ENCODE measurements at regions not wholly inside any gene's neighbourhood (a gene's known extent, or its start where the extent isn't known, plus 50 kb on each side); places are given as distances from the start of the nearest gene placed in this dataset.

DNA sequence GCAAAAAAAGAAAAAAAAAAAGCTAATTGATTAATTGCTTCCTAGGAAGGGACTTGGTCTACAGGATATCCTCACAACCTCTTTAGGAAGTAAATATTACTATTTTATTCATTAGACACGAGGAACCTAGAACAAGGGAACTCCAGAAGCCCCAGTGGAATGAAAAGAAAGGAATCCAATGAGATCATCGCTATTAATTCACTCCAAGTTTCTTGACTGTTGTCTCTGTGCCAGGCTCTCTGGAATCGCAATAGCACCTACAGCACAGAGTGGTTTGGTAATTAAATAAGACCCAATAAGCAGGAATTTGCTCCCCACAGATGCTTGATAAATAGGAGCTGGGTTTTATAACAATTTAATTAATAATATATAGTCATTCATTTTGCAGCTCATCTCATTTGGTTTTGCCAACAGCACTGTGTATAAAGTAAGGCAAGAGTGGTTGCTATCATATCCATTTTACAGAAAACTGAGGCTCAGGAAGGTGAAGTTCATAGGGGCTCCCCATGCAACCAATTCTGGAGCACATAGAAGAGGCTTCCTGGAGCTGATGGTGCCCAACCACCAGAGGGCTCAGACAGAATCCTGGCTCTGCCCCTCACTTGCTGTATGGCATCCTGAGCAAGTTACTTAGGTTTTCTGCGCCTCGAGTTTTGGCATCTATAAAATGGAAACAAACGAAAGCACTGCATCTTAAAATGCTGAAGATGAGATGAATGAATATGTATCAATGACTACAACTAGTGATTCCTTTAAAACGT is 420.2 kb downstream of the MED13L start (continued):
- TF ChIP-seq POU6F1 (CRISPR knock-in tag; IDR thresholded peaks at IDR 0.05; ENCODE audit: borderline replicate concordance, low read depth) (no peak), ZC3H10 (CRISPR knock-in tag; IDR thresholded peaks at IDR 0.05) (no peak), GLIS3 (CRISPR knock-in tag; IDR thresholded peaks at IDR 0.05) (no peak), ISL1 (CRISPR knock-in tag; IDR thresholded peaks at IDR 0.05) (no peak), SNAI2 (CRISPR knock-in tag; IDR thresholded peaks at IDR 0.05) (no peak), TOX (CRISPR knock-in tag; IDR thresholded peaks at IDR 0.05; ENCODE audit: borderline replicate concordance) (no peak)

GRCh38 chr12:115852054-115852453 is 425.4 kb downstream of the MED13L start:
- no peak for ATAC-seq
- TF ChIP-seq ZFP3 (CRISPR knock-in tag; IDR thresholded peaks at IDR 0.05) (no peak), RARB (CRISPR knock-in tag; IDR thresholded peaks at IDR 0.05) (no peak), ISL1 (CRISPR knock-in tag; IDR thresholded peaks at IDR 0.05) (no peak), TCF4 (CRISPR knock-in tag; IDR thresholded peaks at IDR 0.05; ENCODE audit: borderline replicate concordance) (no peak), BACH2 (CRISPR knock-in tag; IDR thresholded peaks at IDR 0.05; ENCODE audit: borderline replicate concordance) (no peak), ESRRG (CRISPR knock-in tag; IDR thresholded peaks at IDR 0.05) (no peak), CSRNP3 (CRISPR knock-in tag; IDR thresholded peaks at IDR 0.05) (no peak), ZC3H10 (CRISPR knock-in tag; IDR thresholded peaks at IDR 0.05) (no peak), ZNF70 (CRISPR knock-in tag; IDR thresholded peaks at IDR 0.05) (no peak), ZNF8 (CRISPR knock-in tag; IDR thresholded peaks at IDR 0.05) (no peak), TOX (CRISPR knock-in tag; IDR thresholded peaks at IDR 0.05; ENCODE audit: borderline replicate concordance) (no peak), CSDC2 (CRISPR knock-in tag; IDR thresholded peaks at IDR 0.05) (no peak), ARNTL (CRISPR knock-in tag; IDR thresholded peaks at IDR 0.05; ENCODE audit: borderline replicate concordance, low read depth) (no peak), ZNF565 (CRISPR knock-in tag; conservative IDR thresholded peaks at IDR 0.05; ENCODE audit: low read depth) (no peak)
- TF ChIP-seq, protein P1, sequence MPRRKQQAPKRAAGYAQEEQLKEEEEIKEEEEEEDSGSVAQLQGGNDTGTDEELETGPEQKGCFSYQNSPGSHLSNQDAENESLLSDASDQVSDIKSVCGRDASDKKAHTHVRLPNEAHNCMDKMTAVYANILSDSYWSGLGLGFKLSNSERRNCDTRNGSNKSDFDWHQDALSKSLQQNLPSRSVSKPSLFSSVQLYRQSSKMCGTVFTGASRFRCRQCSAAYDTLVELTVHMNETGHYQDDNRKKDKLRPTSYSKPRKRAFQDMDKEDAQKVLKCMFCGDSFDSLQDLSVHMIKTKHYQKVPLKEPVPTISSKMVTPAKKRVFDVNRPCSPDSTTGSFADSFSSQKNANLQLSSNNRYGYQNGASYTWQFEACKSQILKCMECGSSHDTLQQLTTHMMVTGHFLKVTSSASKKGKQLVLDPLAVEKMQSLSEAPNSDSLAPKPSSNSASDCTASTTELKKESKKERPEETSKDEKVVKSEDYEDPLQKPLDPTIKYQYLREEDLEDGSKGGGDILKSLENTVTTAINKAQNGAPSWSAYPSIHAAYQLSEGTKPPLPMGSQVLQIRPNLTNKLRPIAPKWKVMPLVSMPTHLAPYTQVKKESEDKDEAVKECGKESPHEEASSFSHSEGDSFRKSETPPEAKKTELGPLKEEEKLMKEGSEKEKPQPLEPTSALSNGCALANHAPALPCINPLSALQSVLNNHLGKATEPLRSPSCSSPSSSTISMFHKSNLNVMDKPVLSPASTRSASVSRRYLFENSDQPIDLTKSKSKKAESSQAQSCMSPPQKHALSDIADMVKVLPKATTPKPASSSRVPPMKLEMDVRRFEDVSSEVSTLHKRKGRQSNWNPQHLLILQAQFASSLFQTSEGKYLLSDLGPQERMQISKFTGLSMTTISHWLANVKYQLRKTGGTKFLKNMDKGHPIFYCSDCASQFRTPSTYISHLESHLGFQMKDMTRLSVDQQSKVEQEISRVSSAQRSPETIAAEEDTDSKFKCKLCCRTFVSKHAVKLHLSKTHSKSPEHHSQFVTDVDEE (CRISPR knock-in tag; IDR thresholded peaks at IDR 0.05) = no peak
- TF ChIP-seq, protein P2, sequence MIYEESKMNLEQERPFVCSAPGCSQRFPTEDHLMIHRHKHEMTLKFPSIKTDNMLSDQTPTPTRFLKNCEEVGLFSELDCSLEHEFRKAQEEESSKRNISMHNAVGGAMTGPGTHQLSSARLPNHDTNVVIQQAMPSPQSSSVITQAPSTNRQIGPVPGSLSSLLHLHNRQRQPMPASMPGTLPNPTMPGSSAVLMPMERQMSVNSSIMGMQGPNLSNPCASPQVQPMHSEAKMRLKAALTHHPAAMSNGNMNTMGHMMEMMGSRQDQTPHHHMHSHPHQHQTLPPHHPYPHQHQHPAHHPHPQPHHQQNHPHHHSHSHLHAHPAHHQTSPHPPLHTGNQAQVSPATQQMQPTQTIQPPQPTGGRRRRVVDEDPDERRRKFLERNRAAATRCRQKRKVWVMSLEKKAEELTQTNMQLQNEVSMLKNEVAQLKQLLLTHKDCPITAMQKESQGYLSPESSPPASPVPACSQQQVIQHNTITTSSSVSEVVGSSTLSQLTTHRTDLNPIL (CRISPR knock-in tag; IDR thresholded peaks at IDR 0.05; ENCODE audit: low read depth) = no peak

DNA sequence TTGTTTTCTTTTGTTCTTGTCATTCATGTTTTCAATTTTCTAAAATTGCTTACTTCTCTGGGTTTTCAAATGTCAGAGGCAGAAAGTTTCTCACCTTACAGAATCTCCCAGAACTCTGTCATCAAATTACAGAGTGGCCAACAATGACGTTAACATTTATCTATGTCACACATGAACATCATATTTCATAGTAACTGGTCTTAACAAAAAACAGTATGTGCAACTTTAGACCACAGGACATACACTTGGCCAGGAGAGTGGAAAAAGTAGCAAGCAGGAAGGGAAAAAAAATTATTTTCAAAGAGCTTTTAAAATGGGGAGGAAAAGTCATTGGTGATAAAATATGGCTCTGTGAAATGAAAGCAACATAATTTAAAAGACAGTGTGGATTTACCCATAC is 426.5 kb downstream of the MED13L start:
- ATAC-seq = no peak
- TF ChIP-seq PPARA (CRISPR knock-in tag; IDR thresholded peaks at IDR 0.05; ENCODE audit: borderline replicate concordance) = no peak
- TF ChIP-seq CSDC2 (CRISPR knock-in tag; IDR thresholded peaks at IDR 0.05) = no peak
- no peak for TF ChIP-seq ISL1 (CRISPR knock-in tag; IDR thresholded peaks at IDR 0.05)
- no peak for TF ChIP-seq PATZ1 (CRISPR knock-in tag; IDR thresholded peaks at IDR 0.05; ENCODE audit: borderline replicate concordance)
- TF ChIP-seq POU6F1 (CRISPR knock-in tag; IDR thresholded peaks at IDR 0.05; ENCODE audit: borderline replicate concordance, low read depth) = no peak
- TF ChIP-seq, protein P1 (CRISPR knock-in tag; IDR thresholded peaks at IDR 0.05) = no peak
- no peak for TF ChIP-seq OSR1 (CRISPR knock-in tag; IDR thresholded peaks at IDR 0.05)
- TF ChIP-seq ZC3H10 (CRISPR knock-in tag; IDR thresholded peaks at IDR 0.05) = no peak
- no peak for TF ChIP-seq SNAI2 (CRISPR knock-in tag; IDR thresholded peaks at IDR 0.05)
